22Rv1 (cell line): ENCODE measurements at regions not wholly inside any gene's neighbourhood (a gene's known extent, or its start where the extent isn't known, plus 50 kb on each side); places are given as distances from the start of the nearest gene placed in this dataset.

Source experiments
- CTCF ChIP-seq: fragments of 450-650 bp; IDR thresholded peaks from 2 replicates; pipeline ENCODE4 v1.5.1; 2017; ENCODE audit warnings: mild to moderate bottlenecking
- ZFX ChIP-seq: fragments of 450-650 bp; IDR thresholded peaks from 2 replicates; pipeline ENCODE4 v1.6.1; 2017; ENCODE audit warnings: antibody characterized with exemption, borderline replicate concordance

- no peak for TF ChIP-seq CTCF
- no peak for TF ChIP-seq ZFX
These were observed 322.8 kb upstream of the FAT1 start for GRCh38 chr4:187046471-187046870.
